GM12874 (cell line): ENCODE measurements at regions not wholly inside any gene's neighbourhood (a gene's known extent, or its start where the extent isn't known, plus 50 kb on each side); places are given as distances from the start of the nearest gene placed in this dataset.

ENCODE experiments used
- CTCF ChIP-seq: IDR thresholded peaks from 2 replicates; pipeline ENCODE4 v1.5.1; 2011; ENCODE audit warnings: low read depth, mild to moderate bottlenecking, control low read depth, low read length, moderate library complexity; ENCODE audit not compliant: insufficient read depth

- no peak for TF ChIP-seq CTCF
Observed at GRCh38 chr6:44037847-44038542, 89.3 kb downstream of the MRPL14 start.

- no peak for TF ChIP-seq CTCF
Observed at GRCh38 chr6:44036699-44037101, 90.6 kb downstream of the MRPL14 start.

GRCh38 chr6:44036196-44036595 lies 91.1 kb downstream of the MRPL14 start:
- TF ChIP-seq CTCF: no peak

GRCh38 chr6:44035621-44036020 lies 91.6 kb downstream of the MRPL14 start:
- no peak for TF ChIP-seq CTCF

- TF ChIP-seq CTCF: no peak
Observed at GRCh38 chr6:44034931-44035345, 92.3 kb downstream of the MRPL14 start.

- no peak for TF ChIP-seq CTCF
Observed at GRCh38 chr6:44034391-44034861, 92.8 kb downstream of the MRPL14 start.

- TF ChIP-seq CTCF: no peak
Observed at GRCh38 chr6:44030812-44031454, 96.3 kb downstream of the MRPL14 start.
